Nephron progenitor cell (in vitro differentiated cells): ENCODE measurements at regions not wholly inside any gene's neighbourhood (a gene's known extent, or its start where the extent isn't known, plus 50 kb on each side); places are given as distances from the start of the nearest gene placed in this dataset.

Experiments
- DNase-seq: peaks from one replicate; pipeline ENCODE4 v3.0.0; 2021
- H3K27ac Mint-ChIP-seq: 2 replicates; pipeline ENCODE4 v1.8.0; 2021; ENCODE audit warnings: mild to moderate bottlenecking, moderate library complexity, mixed read lengths
- H3K27me3 Mint-ChIP-seq: 2 replicates; pipeline ENCODE4 v1.8.0; 2021; ENCODE audit warnings: mild to moderate bottlenecking, low read depth, mixed read lengths; ENCODE audit not compliant: poor library complexity
- H3K36me3 Mint-ChIP-seq: 2 replicates; pipeline ENCODE4 v1.8.0; 2021; ENCODE audit warnings: low read depth, mixed read lengths
- H3K4me1 Mint-ChIP-seq: 2 replicates; pipeline ENCODE4 v1.8.0; 2021; ENCODE audit warnings: mixed read lengths
- H3K4me3 Mint-ChIP-seq: 2 replicates; pipeline ENCODE4 v1.8.0; 2021; ENCODE audit warnings: mild to moderate bottlenecking, moderate library complexity, mixed read lengths
- H3K9me3 Mint-ChIP-seq: 2 replicates; pipeline ENCODE4 v1.8.0; 2021; ENCODE audit warnings: mild to moderate bottlenecking, moderate library complexity, mixed read lengths
- TF ChIP-seq, protein P1 (sequence below): fragments of 200-600 bp; sonication (generic); IDR thresholded peaks from 2 replicates; pipeline ENCODE4 v1.5.0; 2021; ENCODE audit warnings: antibody characterized with exemption

DNA sequence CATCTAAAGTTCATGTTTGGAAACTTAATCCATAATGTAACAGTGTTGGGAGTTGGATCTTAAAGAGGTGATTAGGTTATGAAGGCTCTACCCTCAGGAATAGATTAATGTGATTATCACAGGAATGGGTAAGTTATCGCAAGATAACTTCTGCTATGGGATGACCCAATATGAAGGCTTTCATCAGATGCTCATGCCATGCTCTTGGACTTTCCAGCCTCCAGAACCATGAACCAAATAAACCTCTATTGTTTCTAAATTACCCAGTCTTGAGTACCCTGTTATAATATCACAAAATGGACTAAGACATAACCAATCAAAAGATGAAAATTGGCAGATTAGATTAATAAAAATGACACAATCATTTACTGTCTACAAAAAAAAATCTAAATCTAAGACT lies 906.9 kb upstream of the SOX9 start:
- Mint-ChIP-seq H3K4me3 (no peak overlapping the region), H3K36me3 (no peaks in the 10 kb centered on the region), H3K9me3 (peaks cover 23% of the 10 kb centered on the region), H3K4me1 (no peaks in the 10 kb centered on the region), H3K27me3 (peaks cover 6% of the 10 kb centered on the region), H3K27ac (no peak overlapping the region)
- no peak for DNase-seq
- TF ChIP-seq, protein P1, sequence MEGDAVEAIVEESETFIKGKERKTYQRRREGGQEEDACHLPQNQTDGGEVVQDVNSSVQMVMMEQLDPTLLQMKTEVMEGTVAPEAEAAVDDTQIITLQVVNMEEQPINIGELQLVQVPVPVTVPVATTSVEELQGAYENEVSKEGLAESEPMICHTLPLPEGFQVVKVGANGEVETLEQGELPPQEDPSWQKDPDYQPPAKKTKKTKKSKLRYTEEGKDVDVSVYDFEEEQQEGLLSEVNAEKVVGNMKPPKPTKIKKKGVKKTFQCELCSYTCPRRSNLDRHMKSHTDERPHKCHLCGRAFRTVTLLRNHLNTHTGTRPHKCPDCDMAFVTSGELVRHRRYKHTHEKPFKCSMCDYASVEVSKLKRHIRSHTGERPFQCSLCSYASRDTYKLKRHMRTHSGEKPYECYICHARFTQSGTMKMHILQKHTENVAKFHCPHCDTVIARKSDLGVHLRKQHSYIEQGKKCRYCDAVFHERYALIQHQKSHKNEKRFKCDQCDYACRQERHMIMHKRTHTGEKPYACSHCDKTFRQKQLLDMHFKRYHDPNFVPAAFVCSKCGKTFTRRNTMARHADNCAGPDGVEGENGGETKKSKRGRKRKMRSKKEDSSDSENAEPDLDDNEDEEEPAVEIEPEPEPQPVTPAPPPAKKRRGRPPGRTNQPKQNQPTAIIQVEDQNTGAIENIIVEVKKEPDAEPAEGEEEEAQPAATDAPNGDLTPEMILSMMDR: no peak

DNA sequence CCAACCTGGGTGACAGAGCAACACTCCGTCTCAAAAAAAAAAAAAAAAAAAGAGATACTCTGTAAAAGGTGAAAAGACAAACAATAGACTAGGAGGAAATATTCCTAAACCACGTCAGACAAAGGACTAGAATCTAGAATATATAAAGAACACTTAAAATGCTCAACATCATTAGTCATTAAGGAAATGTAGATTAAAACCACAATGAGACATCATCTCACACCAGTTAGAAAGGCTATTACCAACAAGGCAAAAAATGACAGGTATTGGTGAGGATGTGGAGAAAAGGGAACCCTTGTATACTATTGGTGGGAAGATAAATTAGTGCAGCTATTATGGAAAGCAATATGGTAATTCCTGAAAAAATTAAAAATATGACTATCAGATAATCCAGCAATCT lies 903.1 kb upstream of the SOX9 start:
- Mint-ChIP-seq H3K4me3 (no peak overlapping the region), H3K27ac (no peak overlapping the region), H3K27me3 (peaks cover 6% of the 10 kb centered on the region), H3K36me3 (no peaks in the 10 kb centered on the region), H3K4me1 (no peaks in the 10 kb centered on the region), H3K9me3 (peaks cover 20% of the 10 kb centered on the region)
- TF ChIP-seq, protein P1: no peak
- DNase-seq: no peak

DNA sequence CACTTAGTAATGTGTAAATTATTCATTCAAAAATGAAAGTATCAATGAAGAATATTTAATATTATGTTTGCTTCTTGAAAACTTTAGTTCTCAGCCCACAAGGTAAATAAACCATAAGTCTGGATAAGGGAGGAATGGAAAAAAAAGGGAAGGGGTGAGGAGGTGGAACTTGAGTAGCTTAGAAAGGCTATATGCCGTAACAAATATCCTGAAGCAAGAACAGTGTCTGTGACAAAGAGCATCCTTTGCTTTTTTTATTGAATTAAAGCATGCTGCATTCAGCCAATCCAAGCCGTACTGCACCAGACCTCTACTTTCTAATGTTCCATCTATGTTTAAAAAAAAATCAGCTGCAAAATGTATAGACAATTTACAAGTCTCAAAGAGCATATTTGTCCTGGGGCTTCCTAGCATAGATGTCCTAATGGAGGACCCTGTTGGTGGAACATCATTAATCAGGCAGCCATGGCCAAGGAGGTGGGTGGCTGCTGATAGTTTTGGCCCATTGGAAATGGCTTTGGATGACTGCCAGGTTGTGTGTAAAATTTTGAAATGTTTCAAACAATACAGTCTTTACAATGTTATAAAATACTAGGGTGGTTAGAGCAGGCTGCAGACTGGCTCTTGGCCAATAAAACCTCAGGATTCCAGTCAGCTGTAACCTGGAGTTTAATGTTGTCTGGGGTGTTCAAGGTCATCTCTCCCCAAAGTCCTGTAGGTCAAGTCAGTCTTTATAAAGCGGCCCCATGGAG lies 895.8 kb upstream of the SOX9 start:
- H3K27ac Mint-ChIP-seq: no peak overlapping the region
- H3K27me3 Mint-ChIP-seq: no peaks in the 10 kb centered on the region
- H3K4me3 Mint-ChIP-seq: no peak overlapping the region

DNA sequence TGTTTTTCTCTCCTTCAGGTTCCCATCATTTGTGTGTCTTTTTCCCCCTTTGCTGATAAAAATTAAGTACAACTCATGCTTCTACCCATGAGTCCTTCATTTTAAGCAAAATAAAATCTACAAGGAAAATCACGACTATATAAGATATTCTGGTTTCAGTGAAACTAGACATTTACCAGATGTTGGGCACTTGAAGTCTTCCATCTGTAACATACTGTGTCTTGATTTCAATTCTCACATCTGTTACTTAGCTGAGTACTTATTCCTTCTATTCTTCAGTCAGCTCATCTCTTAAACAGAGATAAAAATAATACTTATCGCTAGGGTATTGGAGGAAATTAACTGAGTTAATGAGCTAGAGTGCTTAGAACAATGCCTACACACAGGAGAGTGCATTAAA lies 893.0 kb upstream of the SOX9 start:
- Mint-ChIP-seq H3K27ac (no peak overlapping the region), H3K27me3 (no peaks in the 10 kb centered on the region), H3K9me3 (no peaks in the 10 kb centered on the region), H3K4me3 (no peak overlapping the region), H3K4me1 (peaks cover 11% of the 10 kb centered on the region), H3K36me3 (no peaks in the 10 kb centered on the region)
- no peak for DNase-seq
- TF ChIP-seq, protein P1: no peak

More for the DNA sequence above, 895.8 kb upstream of the SOX9 start:
- TF ChIP-seq, protein P1: no peak
- H3K4me1 Mint-ChIP-seq: peaks cover 11% of the 10 kb centered on the region
- H3K9me3 Mint-ChIP-seq: no peaks in the 10 kb centered on the region
- DNase-seq: no peak
- H3K36me3 Mint-ChIP-seq: no peaks in the 10 kb centered on the region

DNA sequence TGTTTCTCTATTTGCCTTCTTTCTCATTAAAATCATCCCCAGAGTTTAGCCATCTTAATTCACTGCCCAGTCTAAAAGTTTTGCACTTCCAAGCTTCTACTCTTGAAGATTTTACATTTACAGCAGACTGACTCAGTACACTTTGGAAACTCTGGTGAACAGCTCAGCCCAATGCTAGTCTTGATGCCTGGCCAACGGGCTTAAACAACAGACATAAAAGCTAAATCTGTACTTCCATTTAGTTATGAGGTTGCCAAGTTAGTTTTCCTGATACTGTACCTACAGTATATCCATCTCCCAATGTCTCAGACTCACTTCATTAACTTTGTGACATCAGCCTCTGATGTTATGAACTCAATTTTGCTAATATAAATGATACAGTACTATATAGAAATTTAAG lies 891.8 kb upstream of the SOX9 start:
- H3K27ac Mint-ChIP-seq: no peak overlapping the region
- TF ChIP-seq, protein P1: no peak
- no peak for DNase-seq
- no peaks in the 10 kb centered on the region for H3K36me3 Mint-ChIP-seq
- no peaks in the 10 kb centered on the region for H3K9me3 Mint-ChIP-seq
- no peaks in the 10 kb centered on the region for H3K27me3 Mint-ChIP-seq
- H3K4me3 Mint-ChIP-seq: no peak overlapping the region
- peaks cover 11% of the 10 kb centered on the region for H3K4me1 Mint-ChIP-seq
